ENCODE measurements at regions not wholly inside any gene's neighbourhood (a gene's known extent, or its start where the extent isn't known, plus 50 kb on each side); places are given as distances from the start of the nearest gene placed in this dataset.

DNA sequence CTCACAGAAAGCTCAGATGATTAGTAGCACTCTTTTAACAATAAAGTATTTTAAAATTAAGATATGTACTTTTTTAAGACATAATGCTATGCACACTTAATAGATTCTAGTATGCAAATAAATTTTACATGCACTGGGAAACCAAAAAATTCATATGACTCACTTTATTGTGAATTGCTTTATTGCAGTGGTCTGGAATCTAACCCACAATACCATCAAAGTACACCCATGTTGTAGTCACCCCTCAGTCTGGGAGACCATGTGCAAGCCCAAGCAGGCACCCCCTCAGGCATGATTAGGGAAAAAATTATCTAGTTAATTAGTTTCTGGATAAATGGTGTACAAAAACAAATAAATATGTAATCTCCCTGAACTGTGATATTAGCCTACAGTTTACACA lies 649.0 kb upstream of the HS6ST1 start:
- TF ChIP-seq, protein P1, sequence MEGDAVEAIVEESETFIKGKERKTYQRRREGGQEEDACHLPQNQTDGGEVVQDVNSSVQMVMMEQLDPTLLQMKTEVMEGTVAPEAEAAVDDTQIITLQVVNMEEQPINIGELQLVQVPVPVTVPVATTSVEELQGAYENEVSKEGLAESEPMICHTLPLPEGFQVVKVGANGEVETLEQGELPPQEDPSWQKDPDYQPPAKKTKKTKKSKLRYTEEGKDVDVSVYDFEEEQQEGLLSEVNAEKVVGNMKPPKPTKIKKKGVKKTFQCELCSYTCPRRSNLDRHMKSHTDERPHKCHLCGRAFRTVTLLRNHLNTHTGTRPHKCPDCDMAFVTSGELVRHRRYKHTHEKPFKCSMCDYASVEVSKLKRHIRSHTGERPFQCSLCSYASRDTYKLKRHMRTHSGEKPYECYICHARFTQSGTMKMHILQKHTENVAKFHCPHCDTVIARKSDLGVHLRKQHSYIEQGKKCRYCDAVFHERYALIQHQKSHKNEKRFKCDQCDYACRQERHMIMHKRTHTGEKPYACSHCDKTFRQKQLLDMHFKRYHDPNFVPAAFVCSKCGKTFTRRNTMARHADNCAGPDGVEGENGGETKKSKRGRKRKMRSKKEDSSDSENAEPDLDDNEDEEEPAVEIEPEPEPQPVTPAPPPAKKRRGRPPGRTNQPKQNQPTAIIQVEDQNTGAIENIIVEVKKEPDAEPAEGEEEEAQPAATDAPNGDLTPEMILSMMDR (IDR thresholded peaks at IDR 0.05; ENCODE audit: poor library complexity), result no peak
- no peak for TF ChIP-seq EZH2phosphoT487 (IDR thresholded peaks at IDR 0.05; ENCODE audit: low read depth, severe bottlenecking, unreplicated experiment)
